ENCODE measurements at regions not wholly inside any gene's neighbourhood (a gene's known extent, or its start where the extent isn't known, plus 50 kb on each side); places are given as distances from the start of the nearest gene placed in this dataset.

GRCh38 chr22:49307481-49307830 is 520.2 kb downstream of the BRD1 start:
- DNase-seq, result no peak

GRCh38 chr22:49306632-49307480 is 520.8 kb downstream of the BRD1 start:
- DNase-seq, result no peak

GRCh38 chr22:49305966-49306631 is 521.6 kb downstream of the BRD1 start:
- no peak for DNase-seq

GRCh38 chr22:49305214-49305965 is 522.3 kb downstream of the BRD1 start:
- DNase-seq, result no peak

- DNase-seq, result no peak
Measured at GRCh38 chr22:49303781-49304461, 523.8 kb downstream of the BRD1 start.

GRCh38 chr22:49303061-49303735 is 524.5 kb downstream of the BRD1 start:
- DNase-seq, result no peak

GRCh38 chr22:49302530-49302929 is 525.1 kb downstream of the BRD1 start:
- DNase-seq, result no peak

- no peak for DNase-seq
Measured at GRCh38 chr22:49302150-49302460, 525.6 kb downstream of the BRD1 start.

GRCh38 chr22:49301398-49302149 is 526.1 kb downstream of the BRD1 start:
- DNase-seq, result no peak

- DNase-seq, result no peak
Measured at GRCh38 chr22:49300951-49301397, 526.7 kb downstream of the BRD1 start.

GRCh38 chr22:49300241-49300640 is 527.4 kb downstream of the BRD1 start:
- DNase-seq, result no peak

- no peak for DNase-seq
Measured at GRCh38 chr22:49299821-49300231, 527.8 kb downstream of the BRD1 start.

GRCh38 chr22:49298834-49299750 is 528.6 kb downstream of the BRD1 start:
- no peak for DNase-seq

- DNase-seq, result no peak
Measured at GRCh38 chr22:49297871-49298721, 529.6 kb downstream of the BRD1 start.

- DNase-seq, result no peak
Measured at GRCh38 chr22:49297286-49297870, 530.3 kb downstream of the BRD1 start.

- DNase-seq, result no peak
Measured at GRCh38 chr22:49296561-49296960, 531.1 kb downstream of the BRD1 start.

GRCh38 chr22:49295851-49296560 is 531.7 kb downstream of the BRD1 start:
- DNase-seq, result no peak

- no peak for DNase-seq
Measured at GRCh38 chr22:49295465-49295743, 532.3 kb downstream of the BRD1 start.

Measured in amniotic stem cell (primary cell).